SIG-M5 treated with dmso at 0.1 percent for 504 hours (cell line): ENCODE measurements at regions not wholly inside any gene's neighbourhood (a gene's known extent, or its start where the extent isn't known, plus 50 kb on each side); places are given as distances from the start of the nearest gene placed in this dataset.

Experiments
- DNase-seq: peaks from one replicate; lab custom pipeline; 2025; ENCODE audit not compliant: unreplicated experiment; lab: John Stamatoyannopoulos, UW

GRCh38 chr7:26551740-26552139, 260.1 kb downstream of the SNX10 start:
- DNase-seq = no peak

- DNase-seq = no peak
Observed at GRCh38 chr7:26553128-26553527, 261.5 kb downstream of the SNX10 start.

GRCh38 chr7:26553582-26553981, 261.9 kb downstream of the SNX10 start:
- DNase-seq = no peak

- no peak for DNase-seq
Observed at GRCh38 chr7:26554952-26555351, 263.3 kb downstream of the SNX10 start.

GRCh38 chr7:26556061-26556881, 264.6 kb downstream of the SNX10 start:
- no peak for DNase-seq

GRCh38 chr7:26560526-26561256, 269.0 kb downstream of the SNX10 start:
- no peak for DNase-seq

- DNase-seq = no peak
Observed at GRCh38 chr7:26562841-26563240, 271.2 kb downstream of the SNX10 start.

- no peak for DNase-seq
Observed at GRCh38 chr7:26563406-26563805, 271.7 kb downstream of the SNX10 start.

- no peak for DNase-seq
Observed at GRCh38 chr7:26567266-26567665, 275.6 kb downstream of the SNX10 start.

- no peak for DNase-seq
Observed at GRCh38 chr7:26574476-26574875, 282.8 kb downstream of the SNX10 start.

- no peak for DNase-seq
Observed at GRCh38 chr7:26580064-26580591, 284.3 kb downstream of the SKAP2 start.

- DNase-seq = no peak
Observed at GRCh38 chr7:26580711-26581110, 283.7 kb downstream of the SKAP2 start.

GRCh38 chr7:26583094-26583648, 281.2 kb downstream of the SKAP2 start:
- DNase-seq = no peak

- DNase-seq = no peak
Observed at GRCh38 chr7:26584326-26584725, 280.1 kb downstream of the SKAP2 start.

GRCh38 chr7:26584987-26585665, 279.3 kb downstream of the SKAP2 start:
- DNase-seq = no peak

GRCh38 chr7:26587536-26587935, 276.9 kb downstream of the SKAP2 start:
- no peak for DNase-seq

GRCh38 chr7:26588511-26588910, 275.9 kb downstream of the SKAP2 start:
- no peak for DNase-seq

- DNase-seq = no peak
Observed at GRCh38 chr7:26590709-26591108, 273.7 kb downstream of the SKAP2 start.

- no peak for DNase-seq
Observed at GRCh38 chr7:26592011-26592410, 272.4 kb downstream of the SKAP2 start.

GRCh38 chr7:26593393-26593792, 271.0 kb downstream of the SKAP2 start:
- no peak for DNase-seq

- DNase-seq = no peak
Observed at GRCh38 chr7:26593896-26594295, 270.5 kb downstream of the SKAP2 start.
